MM.1S (cell line): ENCODE measurements at regions not wholly inside any gene's neighbourhood (a gene's known extent, or its start where the extent isn't known, plus 50 kb on each side); places are given as distances from the start of the nearest gene placed in this dataset.

Experiments used
- EZH2phosphoT487 ChIP-seq: fragments of 300-600 bp; sonication (generic); IDR thresholded peaks from 2 replicates; pipeline ENCODE4 v1.6.1; 2018; ENCODE audit warnings: antibody characterized with exemption, low read length
- TF ChIP-seq, protein P1 (sequence below): fragments of 300-600 bp; sonication (generic); IDR thresholded peaks from 2 replicates; pipeline ENCODE4 v1.5.1; 2016; ENCODE audit warnings: antibody characterized with exemption, low read length, mixed read lengths

DNA sequence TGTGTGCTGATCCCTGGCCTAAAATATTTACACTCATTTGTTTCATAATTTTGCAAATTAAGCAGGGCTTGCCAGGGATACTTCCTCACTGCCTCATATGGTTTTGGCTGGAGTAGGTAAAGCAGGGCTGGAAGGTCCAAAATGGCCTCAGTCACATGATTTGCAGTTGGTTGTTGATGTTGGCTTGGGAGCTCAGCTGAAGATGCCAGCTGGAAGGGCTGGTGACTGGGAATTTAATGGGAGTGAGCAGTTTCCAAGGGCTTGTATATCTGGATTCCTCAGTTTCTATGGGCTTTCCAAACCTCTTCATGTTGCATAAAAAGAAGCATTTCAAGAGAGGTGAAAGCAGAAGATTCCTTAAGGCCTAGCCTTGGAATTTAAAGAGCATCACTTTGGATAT lies 729.3 kb downstream of the CDH18 start:
- TF ChIP-seq, protein P1, sequence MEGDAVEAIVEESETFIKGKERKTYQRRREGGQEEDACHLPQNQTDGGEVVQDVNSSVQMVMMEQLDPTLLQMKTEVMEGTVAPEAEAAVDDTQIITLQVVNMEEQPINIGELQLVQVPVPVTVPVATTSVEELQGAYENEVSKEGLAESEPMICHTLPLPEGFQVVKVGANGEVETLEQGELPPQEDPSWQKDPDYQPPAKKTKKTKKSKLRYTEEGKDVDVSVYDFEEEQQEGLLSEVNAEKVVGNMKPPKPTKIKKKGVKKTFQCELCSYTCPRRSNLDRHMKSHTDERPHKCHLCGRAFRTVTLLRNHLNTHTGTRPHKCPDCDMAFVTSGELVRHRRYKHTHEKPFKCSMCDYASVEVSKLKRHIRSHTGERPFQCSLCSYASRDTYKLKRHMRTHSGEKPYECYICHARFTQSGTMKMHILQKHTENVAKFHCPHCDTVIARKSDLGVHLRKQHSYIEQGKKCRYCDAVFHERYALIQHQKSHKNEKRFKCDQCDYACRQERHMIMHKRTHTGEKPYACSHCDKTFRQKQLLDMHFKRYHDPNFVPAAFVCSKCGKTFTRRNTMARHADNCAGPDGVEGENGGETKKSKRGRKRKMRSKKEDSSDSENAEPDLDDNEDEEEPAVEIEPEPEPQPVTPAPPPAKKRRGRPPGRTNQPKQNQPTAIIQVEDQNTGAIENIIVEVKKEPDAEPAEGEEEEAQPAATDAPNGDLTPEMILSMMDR = no peak
- TF ChIP-seq EZH2phosphoT487 = no peak
